HL-60 (cell line): ENCODE measurements at regions not wholly inside any gene's neighbourhood (a gene's known extent, or its start where the extent isn't known, plus 50 kb on each side); places are given as distances from the start of the nearest gene placed in this dataset.

Experiments used
- DNase-seq, 2 experiments: peaks; one replicate each; pipeline ENCODE4 v3.0.0-alpha.2; 2010 to 2020; ENCODE audit warnings: low read depth in 1 of 2, low spot score in 1 of 2
- H3K27ac ChIP-seq: fragments of 250-450 bp; sonication (Bioruptor Pico); replicated peaks from 2 replicates; pipeline ENCODE4 v1.5.1; 2020; ENCODE audit warnings: mild to moderate bottlenecking, moderate library complexity
- H3K27me3 ChIP-seq: fragments of 250-450 bp; sonication (Bioruptor Pico); 2 replicates; pipeline ENCODE4 v1.5.1; 2021; ENCODE audit warnings: mild to moderate bottlenecking, moderate library complexity; ENCODE audit not compliant: insufficient read depth, poor library complexity, severe bottlenecking
- H3K4me3 ChIP-seq: replicated peaks from 2 replicates; pipeline ENCODE4 v1.5.1; 2011; ENCODE audit warnings: mild to moderate bottlenecking, control low read depth, low read length; ENCODE audit not compliant: insufficient read depth
- GABPA ChIP-seq: IDR thresholded peaks from 2 replicates; pipeline ENCODE4 v1.6.1; 2012; ENCODE audit warnings: low read depth
- POLR2AphosphoS5 ChIP-seq: IDR thresholded peaks from 2 replicates; pipeline ENCODE4 v1.6.1; 2012; ENCODE audit warnings: low read depth
- SPI1 ChIP-seq: IDR thresholded peaks from 2 replicates; pipeline ENCODE4 v1.6.1; 2012; ENCODE audit warnings: low read depth, mild to moderate bottlenecking, borderline replicate concordance
- TF ChIP-seq, protein P1 (sequence below): IDR thresholded peaks from 2 replicates; pipeline ENCODE4 v1.6.1; 2012; ENCODE audit warnings: low read depth; ENCODE audit not compliant: insufficient replicate concordance
- TF ChIP-seq, protein P2 (sequence below): IDR thresholded peaks from one replicate; pipeline ENCODE4 v1.5.1; 2011; ENCODE audit warnings: low read length, control low read depth, inconsistent platforms; ENCODE audit not compliant: insufficient read depth

DNA sequence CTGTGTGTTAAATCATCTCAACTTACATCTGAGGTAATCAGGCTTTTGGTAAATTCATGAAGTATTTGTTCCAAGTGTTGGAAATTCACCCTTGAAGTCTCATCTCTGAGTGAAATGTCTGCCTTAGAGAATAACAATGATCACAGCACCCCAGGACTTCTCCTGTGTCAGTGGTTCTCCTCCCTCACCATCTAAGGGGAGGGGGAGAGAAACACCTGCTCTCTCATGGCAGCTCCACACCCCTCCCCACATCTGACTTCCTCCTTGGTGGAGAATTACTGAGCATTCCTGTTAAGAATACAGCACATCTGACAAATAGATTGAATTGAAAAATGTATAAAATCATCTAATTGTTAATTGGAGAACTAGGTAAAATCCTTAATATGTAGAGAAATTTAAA is 532.1 kb downstream of the RNF144A start:
- no peak overlapping the region for H3K4me3 ChIP-seq
- DNase-seq, result no peak
- H3K27ac ChIP-seq, result no peak overlapping the region
- H3K27me3 ChIP-seq, result no peaks in the 10 kb centered on the region
- no peak for TF ChIP-seq SPI1
- TF ChIP-seq, protein P1, sequence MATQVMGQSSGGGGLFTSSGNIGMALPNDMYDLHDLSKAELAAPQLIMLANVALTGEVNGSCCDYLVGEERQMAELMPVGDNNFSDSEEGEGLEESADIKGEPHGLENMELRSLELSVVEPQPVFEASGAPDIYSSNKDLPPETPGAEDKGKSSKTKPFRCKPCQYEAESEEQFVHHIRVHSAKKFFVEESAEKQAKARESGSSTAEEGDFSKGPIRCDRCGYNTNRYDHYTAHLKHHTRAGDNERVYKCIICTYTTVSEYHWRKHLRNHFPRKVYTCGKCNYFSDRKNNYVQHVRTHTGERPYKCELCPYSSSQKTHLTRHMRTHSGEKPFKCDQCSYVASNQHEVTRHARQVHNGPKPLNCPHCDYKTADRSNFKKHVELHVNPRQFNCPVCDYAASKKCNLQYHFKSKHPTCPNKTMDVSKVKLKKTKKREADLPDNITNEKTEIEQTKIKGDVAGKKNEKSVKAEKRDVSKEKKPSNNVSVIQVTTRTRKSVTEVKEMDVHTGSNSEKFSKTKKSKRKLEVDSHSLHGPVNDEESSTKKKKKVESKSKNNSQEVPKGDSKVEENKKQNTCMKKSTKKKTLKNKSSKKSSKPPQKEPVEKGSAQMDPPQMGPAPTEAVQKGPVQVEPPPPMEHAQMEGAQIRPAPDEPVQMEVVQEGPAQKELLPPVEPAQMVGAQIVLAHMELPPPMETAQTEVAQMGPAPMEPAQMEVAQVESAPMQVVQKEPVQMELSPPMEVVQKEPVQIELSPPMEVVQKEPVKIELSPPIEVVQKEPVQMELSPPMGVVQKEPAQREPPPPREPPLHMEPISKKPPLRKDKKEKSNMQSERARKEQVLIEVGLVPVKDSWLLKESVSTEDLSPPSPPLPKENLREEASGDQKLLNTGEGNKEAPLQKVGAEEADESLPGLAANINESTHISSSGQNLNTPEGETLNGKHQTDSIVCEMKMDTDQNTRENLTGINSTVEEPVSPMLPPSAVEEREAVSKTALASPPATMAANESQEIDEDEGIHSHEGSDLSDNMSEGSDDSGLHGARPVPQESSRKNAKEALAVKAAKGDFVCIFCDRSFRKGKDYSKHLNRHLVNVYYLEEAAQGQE, result no peak
- TF ChIP-seq, protein P2, sequence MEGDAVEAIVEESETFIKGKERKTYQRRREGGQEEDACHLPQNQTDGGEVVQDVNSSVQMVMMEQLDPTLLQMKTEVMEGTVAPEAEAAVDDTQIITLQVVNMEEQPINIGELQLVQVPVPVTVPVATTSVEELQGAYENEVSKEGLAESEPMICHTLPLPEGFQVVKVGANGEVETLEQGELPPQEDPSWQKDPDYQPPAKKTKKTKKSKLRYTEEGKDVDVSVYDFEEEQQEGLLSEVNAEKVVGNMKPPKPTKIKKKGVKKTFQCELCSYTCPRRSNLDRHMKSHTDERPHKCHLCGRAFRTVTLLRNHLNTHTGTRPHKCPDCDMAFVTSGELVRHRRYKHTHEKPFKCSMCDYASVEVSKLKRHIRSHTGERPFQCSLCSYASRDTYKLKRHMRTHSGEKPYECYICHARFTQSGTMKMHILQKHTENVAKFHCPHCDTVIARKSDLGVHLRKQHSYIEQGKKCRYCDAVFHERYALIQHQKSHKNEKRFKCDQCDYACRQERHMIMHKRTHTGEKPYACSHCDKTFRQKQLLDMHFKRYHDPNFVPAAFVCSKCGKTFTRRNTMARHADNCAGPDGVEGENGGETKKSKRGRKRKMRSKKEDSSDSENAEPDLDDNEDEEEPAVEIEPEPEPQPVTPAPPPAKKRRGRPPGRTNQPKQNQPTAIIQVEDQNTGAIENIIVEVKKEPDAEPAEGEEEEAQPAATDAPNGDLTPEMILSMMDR, result no peak
- TF ChIP-seq POLR2AphosphoS5, result no peak
- TF ChIP-seq GABPA, result no peak

DNA sequence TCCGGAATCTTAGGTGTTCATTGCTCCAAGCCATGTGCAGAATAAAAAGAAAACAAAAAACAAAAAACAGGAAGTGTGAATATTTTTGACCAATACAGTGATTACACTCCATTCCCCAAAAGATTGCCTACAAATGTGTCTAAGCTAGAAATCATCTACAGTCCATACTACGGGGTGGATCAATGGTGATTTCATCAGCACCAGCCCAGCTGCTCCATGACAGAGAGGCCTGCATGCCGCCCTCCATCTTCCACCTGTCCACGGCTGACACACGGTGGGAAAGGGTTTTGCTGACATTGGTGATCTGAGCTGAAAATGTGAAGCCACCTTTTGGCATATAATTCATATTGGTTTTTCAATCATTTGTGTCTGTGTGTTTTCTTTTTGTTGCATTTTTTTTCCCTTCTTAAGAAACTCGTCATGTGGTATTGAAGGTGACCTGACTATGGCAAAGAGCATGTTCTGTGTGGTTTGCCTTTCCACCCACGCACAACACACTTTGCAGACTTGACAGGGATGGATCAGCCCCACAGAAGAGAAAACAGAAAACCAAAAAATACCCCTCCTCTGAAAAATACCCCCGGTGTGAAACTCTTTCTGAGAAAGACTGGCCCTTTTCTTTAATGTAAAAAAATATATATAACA is 533.1 kb downstream of the RNF144A start:
- Histone ChIP-seq H3K4me3 (no peak overlapping the region), H3K27me3 (no peaks in the 10 kb centered on the region), H3K27ac (no peak overlapping the region)
- TF ChIP-seq, protein P1, result no peak
- TF ChIP-seq SPI1, result peak; percentile 22; the same call in 1 of the 2 replicates
- no peak for TF ChIP-seq GABPA
- no peak for DNase-seq

- no peak for DNase-seq
- TF ChIP-seq, protein P1, result no peak
- TF ChIP-seq SPI1 (no peak), POLR2AphosphoS5 (no peak), GABPA (no peak)
- TF ChIP-seq, protein P2, result no peak
- Histone ChIP-seq H3K27ac (no peak overlapping the region), H3K4me3 (no peak overlapping the region), H3K27me3 (no peaks in the 10 kb centered on the region)
Observed at GRCh38 chr2:7450833-7451190, 533.6 kb downstream of the RNF144A start.
